MG63 (cell line): ENCODE measurements at regions not wholly inside any gene's neighbourhood (a gene's known extent, or its start where the extent isn't known, plus 50 kb on each side); places are given as distances from the start of the nearest gene placed in this dataset.

Experiments
- DNase-seq: peaks from one replicate; pipeline ENCODE4 v3.0.0-alpha.2; 2020
- H3K27me3 ChIP-seq: fragments of 250-450 bp; sonication (Bioruptor Pico); 2 replicates; pipeline ENCODE4 v1.5.1; 2020; ENCODE audit warnings: mild to moderate bottlenecking, moderate library complexity
- H3K36me3 ChIP-seq: fragments of 250-450 bp; sonication (Bioruptor Pico); 2 replicates; pipeline ENCODE4 v1.5.1; 2020; ENCODE audit warnings: mild to moderate bottlenecking, moderate library complexity
- H3K4me3 ChIP-seq: fragments of 250-450 bp; sonication (Bioruptor Pico); 2 replicates; pipeline ENCODE4 v1.5.1; 2020; ENCODE audit warnings: mild to moderate bottlenecking, moderate library complexity
- H3K9me3 ChIP-seq: fragments of 250-450 bp; sonication (Bioruptor Pico); 2 replicates; pipeline ENCODE4 v1.5.1; 2020; ENCODE audit warnings: mild to moderate bottlenecking, moderate library complexity

DNA sequence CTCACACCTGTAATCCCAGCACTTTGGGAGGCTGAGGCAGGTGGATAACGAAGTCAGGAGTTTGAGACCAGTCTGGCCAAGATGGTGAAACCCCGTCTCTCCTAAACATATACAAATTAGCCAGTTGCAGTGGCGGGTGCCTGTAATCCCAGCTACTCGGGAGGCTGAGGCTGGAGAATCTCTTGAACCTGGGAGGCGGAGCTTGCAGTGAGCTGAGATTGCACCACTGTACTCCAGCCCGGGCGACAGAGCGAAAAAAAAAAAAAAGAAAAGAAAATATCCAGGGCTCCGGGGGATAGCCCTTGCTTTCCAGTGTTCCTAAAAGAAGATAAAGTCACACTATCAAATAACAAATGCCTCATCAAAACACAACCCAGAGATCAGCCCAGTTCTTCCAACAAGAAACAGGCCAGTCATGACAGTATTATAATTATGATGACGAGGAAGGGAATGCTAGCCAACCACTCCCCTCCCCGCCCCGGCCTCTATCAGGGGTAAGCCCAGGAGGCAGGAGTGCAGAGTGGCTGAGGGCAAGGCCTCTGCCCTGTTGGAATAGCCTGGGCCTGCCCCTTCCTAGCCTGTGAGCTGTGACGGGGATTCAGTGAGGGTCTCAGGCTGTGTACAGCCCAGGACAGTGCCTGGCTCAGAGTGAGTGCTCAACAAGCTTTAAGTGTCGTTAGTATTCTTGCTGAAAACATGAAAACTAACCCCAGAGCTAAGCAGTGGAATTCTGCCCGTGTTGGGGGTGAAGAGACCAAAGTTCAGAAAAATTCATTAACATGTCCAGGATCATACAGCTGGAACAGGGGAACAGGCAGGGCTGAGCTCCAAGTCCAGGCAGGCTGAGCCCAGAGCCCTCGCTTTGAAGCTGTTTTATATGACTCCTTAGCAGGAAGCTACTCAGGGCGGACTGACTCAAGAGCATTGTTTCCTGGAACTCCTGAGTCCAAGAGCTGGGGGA, 54.3 kb downstream of the FAM241B start:
- Histone ChIP-seq H3K27me3 (peaks cover 16% of the 10 kb centered on the region), H3K36me3 (no peaks in the 10 kb centered on the region), H3K9me3 (no peaks in the 10 kb centered on the region), H3K4me3 (no peak overlapping the region)
- peak; percentile 31 for DNase-seq

DNA sequence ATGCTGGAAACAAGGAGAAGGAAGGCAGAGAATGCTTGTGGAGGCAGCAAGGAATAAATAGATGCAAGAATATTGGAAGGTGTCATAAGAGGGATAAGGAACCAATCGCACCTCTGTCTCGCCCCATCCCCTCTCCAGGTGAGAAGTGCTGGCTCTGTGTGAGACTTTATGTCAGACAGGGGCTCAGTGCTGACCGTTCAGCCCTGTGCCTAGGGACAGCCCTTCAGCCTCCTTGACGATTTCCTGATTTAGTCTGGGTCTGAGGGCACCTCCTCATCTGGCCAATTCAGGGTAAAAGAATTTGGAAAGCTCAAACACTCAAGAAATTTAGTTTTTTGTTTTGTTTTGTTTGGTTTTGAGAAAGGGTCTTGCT, 54.9 kb downstream of the FAM241B start:
- DNase-seq, result no peak
- H3K27me3 ChIP-seq, result peaks cover 9% of the 10 kb centered on the region
- no peak overlapping the region for H3K4me3 ChIP-seq
- H3K9me3 ChIP-seq, result no peaks in the 10 kb centered on the region
- H3K36me3 ChIP-seq, result no peaks in the 10 kb centered on the region

DNA sequence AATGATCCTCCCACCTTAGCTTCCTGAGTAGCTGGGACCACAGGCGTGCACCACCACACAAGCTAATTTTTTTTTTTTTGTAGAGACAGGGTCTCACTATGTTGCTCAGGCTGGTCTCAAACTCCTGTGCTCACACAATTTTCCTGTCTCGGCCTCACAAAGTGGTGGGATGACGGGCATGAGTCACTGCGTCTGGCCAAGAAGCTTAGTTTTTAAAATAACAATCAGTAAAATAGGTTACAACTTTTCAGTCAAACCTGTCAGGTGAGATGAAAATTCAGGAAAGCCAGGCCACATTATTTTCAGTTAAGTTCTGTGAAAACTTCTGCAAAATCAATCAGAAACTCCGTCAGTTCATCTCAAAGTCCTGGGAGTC, 55.4 kb downstream of the FAM241B start:
- no peak for DNase-seq
- Histone ChIP-seq H3K36me3 (no peaks in the 10 kb centered on the region), H3K9me3 (no peaks in the 10 kb centered on the region), H3K4me3 (no peak overlapping the region), H3K27me3 (peaks cover 5% of the 10 kb centered on the region)

DNA sequence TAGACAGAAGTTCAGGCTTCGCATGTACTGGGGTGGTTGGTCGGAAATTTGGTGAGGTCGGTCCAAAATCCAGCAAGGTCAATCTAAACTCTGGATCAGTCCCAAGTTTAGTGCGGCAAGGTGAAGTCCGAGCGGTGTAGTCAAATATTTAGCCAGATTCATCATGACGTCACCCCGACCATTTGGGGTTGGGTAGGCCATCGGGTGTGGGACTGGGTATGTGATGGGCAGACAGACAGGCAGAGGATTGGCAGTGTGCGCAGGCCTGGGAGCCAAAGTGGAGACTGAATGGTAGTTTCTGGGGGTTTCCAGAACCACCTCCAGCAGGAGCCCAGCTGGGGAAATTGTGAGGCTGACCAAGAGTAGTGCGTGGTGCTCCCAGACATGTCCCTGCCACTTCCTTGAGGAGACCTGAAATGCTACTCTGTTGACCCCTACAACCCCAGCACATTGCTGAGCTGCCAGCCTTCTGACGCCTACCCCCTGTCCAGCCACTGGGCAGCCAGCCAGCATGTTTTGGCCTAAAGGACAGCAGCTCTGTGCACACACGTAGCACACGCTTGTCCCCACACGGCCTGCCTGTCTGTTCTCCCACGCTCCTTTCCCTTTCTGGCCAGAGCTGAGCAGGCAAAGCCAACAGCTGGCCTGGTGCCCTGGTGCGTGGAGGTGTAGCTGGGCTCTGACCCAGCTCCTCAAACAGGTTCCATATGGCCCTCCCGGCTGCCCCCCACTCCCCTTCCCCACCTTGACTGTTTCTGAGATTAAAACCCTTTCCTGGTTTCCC, 55.9 kb downstream of the FAM241B start:
- peaks cover under 1% of the 10 kb centered on the region; the same call in 1 of the 2 replicates for H3K27me3 ChIP-seq
- no peak for DNase-seq

DNA sequence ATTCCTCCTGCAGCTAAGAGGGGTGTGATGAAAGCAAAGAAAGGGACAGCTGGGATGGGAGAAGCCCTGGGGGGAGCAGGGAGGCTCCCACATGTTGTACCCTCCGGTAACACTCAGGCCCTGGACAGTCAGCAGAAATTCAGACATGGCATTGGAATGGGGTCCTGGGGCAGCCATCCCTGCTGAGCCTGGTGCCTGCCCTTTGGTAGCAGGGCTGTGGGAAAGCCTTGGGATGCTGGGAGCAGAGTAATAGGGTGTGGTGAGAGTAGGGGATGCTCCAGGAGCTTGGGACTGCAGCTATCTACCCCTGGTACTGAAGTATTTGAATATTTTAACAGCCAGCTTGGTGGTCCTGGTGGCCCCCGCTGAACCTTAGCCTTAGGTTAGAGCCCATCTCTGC, 56.8 kb downstream of the FAM241B start:
- H3K4me3 ChIP-seq, result no peak overlapping the region
- DNase-seq, result no peak
- no peaks in the 10 kb centered on the region for H3K36me3 ChIP-seq
- H3K9me3 ChIP-seq, result no peaks in the 10 kb centered on the region
- no peaks in the 10 kb centered on the region for H3K27me3 ChIP-seq

More for the DNA sequence above, 55.9 kb downstream of the FAM241B start:
- Histone ChIP-seq H3K36me3 (no peaks in the 10 kb centered on the region), H3K9me3 (no peaks in the 10 kb centered on the region), H3K4me3 (no peak overlapping the region)

DNA sequence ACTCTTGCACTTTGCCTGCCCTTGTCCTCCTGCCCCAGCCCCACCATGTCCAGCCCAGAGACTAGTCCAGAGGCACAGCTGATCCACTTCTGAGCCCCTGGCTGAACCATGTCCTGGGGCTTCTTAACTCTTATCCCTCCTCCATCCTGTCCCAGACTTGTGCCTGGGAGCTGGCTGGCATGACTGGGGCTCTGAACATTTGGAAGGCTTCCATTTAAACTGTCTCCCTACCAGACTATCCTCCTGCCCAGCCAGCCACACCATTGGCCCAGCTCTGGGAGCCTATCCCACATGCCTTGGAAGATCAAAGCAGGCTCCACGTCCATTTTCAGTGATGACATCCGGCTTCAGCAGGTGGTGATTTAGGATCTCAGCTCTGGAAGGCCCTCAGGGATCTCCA, 57.4 kb downstream of the FAM241B start:
- DNase-seq, result no peak
- H3K36me3 ChIP-seq, result no peaks in the 10 kb centered on the region
- no peaks in the 10 kb centered on the region for H3K9me3 ChIP-seq
- no peaks in the 10 kb centered on the region for H3K27me3 ChIP-seq
- no peak overlapping the region for H3K4me3 ChIP-seq

DNA sequence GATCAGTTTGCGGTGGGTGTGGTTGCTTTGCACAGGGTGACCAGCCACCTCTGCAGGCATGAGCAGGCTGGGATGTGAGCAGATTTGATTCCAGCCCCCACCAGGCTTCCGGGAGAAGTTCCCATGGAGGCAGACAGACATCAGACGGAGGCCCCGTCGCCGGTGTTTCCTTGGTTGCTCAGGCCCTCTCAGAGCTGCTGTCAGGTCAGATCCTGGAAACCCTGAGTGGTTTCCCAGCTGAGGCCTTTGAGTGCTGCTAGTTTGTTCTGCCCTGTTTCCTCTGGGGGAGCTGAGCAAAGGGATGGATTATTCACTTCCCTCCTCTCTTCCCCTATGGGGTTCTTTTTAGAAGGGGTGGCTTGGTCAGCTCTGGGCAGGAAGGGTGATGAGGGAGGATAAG, 62.2 kb downstream of the FAM241B start:
- Histone ChIP-seq H3K36me3 (no peaks in the 10 kb centered on the region), H3K4me3 (no peak overlapping the region), H3K9me3 (no peaks in the 10 kb centered on the region), H3K27me3 (no peaks in the 10 kb centered on the region)
- DNase-seq, result no peak

DNA sequence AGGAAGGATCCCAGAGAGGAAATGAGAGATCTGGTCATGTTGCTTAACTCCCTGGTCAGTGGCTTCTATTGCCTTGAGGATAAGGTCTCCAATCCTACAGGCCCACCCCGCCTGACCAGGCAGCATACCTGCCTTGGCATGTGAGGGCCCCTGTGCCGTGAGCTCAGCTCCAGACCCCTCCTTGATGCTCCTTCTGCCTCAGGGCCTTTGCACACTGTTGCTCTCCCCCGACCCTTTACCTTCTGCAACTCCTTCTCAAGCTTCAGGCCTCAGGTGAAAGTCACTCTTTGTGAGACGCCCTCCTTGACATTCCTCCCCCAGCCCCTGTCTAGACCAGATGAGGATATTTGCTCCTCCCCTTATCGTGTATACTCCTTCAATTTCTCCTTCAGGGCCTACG, 62.8 kb downstream of the FAM241B start:
- Histone ChIP-seq H3K36me3 (no peaks in the 10 kb centered on the region), H3K4me3 (no peak overlapping the region), H3K9me3 (no peaks in the 10 kb centered on the region), H3K27me3 (no peaks in the 10 kb centered on the region)
- no peak for DNase-seq

DNA sequence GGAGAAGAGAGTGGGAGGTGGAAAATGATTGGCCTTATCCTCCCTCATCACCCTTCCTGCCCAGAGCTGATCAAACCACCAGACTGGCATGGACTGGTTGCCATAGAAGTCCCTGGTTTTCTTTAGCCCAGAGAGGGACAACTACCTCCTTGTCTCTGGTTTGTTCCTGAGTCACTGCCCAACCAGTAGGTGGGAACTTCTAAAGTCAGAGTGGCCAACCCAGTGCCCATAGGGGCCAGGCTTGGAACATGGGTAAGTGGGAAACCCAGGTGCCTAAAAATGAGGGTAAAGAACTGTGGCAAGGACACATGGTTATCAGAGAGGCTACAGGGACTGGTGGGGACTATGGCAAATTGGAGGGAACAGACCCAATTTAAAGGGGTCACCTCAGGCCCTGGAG, 63.8 kb downstream of the FAM241B start:
- Histone ChIP-seq H3K9me3 (no peaks in the 10 kb centered on the region), H3K4me3 (no peak overlapping the region), H3K36me3 (no peaks in the 10 kb centered on the region), H3K27me3 (no peaks in the 10 kb centered on the region)
- DNase-seq, result no peak

DNA sequence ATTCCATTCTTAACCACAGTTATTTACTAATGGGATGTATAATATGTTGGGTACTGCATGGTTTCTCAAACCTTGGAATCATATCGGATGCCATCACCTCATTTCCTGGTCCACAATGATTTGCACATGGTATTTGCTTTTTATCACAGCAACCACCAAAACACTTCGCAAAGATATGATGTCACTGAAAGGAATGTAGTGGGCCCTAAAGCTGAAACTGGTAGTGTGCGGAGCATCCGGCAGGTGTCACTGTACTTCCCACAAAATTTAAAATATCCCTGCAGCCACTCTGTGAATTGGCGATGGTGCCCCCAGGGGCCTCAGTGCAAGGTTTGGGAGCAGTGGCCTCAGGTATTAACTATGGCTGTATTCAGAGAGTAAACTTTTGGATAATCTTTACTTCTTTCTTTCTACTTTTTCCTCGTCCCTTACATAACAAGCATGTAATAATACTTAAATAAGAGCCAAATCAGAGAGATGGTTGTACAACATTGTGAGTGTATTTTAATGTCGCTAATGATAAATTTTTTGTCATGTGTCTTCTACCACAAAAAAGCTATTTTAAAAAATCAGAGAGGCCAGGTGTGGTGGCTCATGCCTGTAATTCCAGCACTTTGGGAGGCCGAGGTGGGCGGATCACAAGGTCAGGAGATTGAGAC, 66.2 kb downstream of the FAM241B start:
- H3K4me3 ChIP-seq, result no peak overlapping the region
- H3K36me3 ChIP-seq, result no peaks in the 10 kb centered on the region
- DNase-seq, result peak; percentile 48
- H3K27me3 ChIP-seq, result peaks cover 8% of the 10 kb centered on the region; the same call in 1 of the 2 replicates
- H3K9me3 ChIP-seq, result no peaks in the 10 kb centered on the region

DNA sequence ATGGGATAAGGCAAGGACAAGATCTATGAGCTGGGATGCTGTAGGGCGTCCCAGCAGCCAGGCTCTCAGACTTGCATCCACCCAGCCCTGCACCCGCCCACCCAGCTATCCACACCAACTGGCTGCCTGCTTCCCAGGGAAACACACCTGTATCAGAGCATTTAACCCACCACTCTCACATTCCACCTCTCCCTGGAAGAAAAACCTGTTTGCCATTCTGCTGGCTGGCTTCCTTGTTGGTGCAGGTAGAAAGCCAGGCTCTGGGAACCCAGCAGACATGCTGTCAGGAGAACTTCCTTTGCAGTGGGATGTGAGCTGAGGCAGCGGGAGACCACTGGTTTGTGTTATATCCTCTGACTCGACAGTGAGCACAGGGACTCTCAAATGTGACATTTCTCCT, 67.0 kb downstream of the FAM241B start:
- peaks cover 10% of the 10 kb centered on the region; the same call in 1 of the 2 replicates for H3K27me3 ChIP-seq
- H3K9me3 ChIP-seq, result no peaks in the 10 kb centered on the region
- H3K36me3 ChIP-seq, result no peaks in the 10 kb centered on the region
- H3K4me3 ChIP-seq, result no peak overlapping the region
- no peak for DNase-seq

DNA sequence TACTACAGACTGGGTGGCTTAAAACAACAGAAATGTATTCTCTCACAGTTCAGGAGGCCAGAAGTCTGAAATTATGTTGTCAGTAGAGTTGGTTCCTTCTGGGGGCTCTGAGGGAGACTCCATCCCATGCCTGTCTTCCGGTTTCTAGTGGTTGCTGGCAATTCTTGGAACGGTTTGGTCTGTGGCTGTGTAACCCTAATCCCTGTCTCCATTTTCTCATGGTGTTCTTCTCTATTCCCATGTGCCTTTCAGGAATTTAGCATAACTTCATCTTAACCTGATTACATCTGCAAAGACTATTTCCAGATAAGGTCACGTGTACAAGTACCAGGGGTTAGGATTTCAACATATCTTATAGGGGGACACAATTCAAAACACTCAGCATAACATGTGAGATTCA, 73.2 kb downstream of the FAM241B start:
- Histone ChIP-seq H3K9me3 (peaks cover 5% of the 10 kb centered on the region), H3K36me3 (no peaks in the 10 kb centered on the region), H3K4me3 (no peak overlapping the region), H3K27me3 (peaks cover 10% of the 10 kb centered on the region; the same call in 1 of the 2 replicates)
- DNase-seq, result no peak

DNA sequence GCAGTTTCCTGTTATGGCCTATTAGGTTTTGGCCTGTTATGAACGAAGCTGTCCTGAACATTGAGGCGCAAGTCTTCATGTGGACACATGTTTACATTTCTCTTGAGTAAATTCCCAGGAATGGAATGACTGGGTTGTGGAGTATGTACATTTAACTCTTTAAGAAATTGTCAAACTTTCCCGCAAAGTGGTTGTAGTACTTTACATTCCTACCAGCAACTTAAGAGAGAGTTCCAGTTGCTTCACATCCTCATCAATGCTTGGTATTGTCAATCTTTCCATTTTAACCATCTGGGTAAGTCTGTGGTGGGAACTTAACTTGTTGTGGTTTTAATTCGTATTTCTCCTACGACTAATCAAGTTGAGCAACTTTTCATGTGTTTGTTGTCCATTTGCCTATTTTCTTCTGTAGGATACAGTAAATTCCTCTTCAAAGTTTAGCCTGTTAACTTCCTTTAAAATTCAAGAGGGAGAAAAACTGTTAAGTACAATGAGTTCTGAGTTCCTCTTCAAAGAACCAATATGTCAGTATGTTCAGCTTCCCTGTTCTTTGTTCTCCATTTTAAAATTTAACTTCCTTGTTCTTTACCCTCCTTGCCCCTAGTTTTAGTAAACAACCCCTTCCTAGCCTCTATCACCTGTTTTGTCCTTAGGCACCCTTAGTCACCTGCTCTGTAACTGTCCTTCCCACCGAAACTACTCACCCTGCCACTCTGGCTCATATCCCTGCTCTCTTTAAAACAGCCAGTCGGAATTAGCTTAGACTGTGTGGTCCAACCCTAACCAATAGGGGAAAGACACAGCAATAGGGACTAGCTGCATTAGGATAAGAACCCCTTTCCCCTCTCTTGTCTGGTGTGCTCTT, 74.0 kb downstream of the FAM241B start:
- Histone ChIP-seq H3K4me3 (no peak overlapping the region), H3K36me3 (no peaks in the 10 kb centered on the region), H3K9me3 (peaks cover 5% of the 10 kb centered on the region), H3K27me3 (peaks cover 10% of the 10 kb centered on the region; the same call in 1 of the 2 replicates)
- no peak for DNase-seq

DNA sequence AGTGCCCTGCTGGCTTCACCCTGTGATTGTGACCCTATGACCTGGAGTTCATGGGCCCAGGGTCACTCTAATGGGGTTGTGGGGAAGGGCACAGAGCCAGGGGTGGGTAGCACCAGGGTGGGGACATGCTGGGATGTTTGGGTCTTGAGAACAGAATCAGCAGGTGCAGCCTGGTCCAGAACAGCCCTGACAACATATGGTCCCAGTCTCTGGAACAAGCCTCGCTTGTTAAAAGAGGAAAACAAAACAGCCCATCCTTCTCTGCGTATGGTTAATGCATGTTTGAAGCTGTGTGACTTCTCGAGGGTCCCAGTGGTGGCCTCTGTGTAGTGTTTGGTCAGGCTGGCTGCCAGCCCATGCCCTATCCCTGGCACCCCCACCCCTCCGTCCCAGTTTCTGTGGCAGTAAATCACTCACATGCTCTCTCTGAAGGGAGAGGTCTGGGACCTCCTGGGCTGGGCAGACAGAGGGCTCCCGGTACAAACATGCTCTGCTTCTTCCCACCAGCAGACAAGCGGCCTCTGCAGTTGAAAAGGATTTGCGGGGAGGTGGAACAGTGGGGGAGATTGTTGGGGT, 79.4 kb downstream of the FAM241B start:
- Histone ChIP-seq H3K9me3 (no peaks in the 10 kb centered on the region), H3K36me3 (no peaks in the 10 kb centered on the region), H3K27me3 (no peaks in the 10 kb centered on the region), H3K4me3 (no peak overlapping the region)
- no peak for DNase-seq

DNA sequence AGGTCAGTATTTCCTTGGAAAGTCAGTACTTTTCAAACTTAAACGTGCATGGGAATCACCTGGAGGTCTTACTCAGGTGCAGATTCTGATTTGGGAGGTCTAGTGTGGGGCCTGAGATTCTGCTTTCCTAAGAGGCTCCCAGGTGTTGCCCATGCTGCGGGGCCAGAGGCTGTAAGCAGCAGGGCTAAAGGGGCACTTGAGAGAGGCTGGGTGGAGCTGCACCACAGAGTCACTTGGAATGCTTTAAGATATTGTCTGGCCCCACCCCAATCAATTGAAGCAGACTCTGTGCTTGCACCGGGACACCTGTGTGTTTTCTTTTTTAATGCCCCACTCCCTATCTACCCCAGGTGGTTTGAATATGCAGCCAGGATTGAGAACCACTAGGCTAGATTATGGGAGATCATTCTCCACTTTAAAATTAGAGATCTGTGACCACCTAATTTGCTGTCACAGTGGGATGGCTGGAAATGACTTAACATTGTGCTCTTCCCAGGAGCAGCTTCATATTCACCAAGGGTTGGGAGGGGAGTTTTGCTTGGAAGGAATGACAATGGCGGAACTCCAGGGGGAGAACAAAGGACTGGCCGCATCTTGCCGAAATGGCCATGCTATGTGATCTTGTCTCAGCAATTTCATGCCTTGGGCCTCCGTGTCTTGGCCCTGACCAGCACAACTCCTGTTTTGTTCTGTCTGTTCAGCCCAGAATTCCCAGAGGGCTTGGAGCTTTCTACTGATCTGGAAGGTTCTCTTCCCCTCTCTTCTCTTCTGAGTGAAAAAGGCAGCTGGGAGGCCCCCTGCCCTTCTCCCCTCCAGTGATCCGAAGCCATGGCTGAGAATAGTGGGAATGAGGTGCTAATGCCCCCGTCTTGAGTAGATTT, 80.2 kb downstream of the FAM241B start:
- H3K9me3 ChIP-seq, result no peaks in the 10 kb centered on the region
- no peak overlapping the region for H3K4me3 ChIP-seq
- H3K27me3 ChIP-seq, result no peaks in the 10 kb centered on the region
- H3K36me3 ChIP-seq, result no peaks in the 10 kb centered on the region
- no peak for DNase-seq
